ENCODE measurements at regions not wholly inside any gene's neighbourhood (a gene's known extent, or its start where the extent isn't known, plus 50 kb on each side); places are given as distances from the start of the nearest gene placed in this dataset.

DNA sequence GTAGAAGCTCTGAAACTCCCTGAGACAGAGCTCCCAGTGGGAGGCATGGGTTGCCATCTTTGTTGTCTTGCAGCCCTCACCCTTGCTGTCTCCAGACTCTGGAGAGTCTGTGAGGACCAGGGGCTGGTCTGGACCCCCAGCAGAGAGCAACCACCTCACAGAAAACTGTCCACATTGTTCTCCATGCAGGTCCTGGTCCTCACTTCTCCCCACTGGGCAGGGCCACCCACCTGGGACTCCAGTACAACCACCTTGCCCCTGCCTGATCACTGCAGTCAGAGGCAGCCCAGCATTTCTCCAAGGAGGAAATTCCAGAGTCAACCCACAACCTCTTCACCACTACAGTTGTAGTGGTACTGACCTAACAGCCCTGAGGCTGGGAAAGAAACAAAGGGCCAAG, 285.6 kb upstream of the RPS23 start:
- TF ChIP-seq, protein P1, sequence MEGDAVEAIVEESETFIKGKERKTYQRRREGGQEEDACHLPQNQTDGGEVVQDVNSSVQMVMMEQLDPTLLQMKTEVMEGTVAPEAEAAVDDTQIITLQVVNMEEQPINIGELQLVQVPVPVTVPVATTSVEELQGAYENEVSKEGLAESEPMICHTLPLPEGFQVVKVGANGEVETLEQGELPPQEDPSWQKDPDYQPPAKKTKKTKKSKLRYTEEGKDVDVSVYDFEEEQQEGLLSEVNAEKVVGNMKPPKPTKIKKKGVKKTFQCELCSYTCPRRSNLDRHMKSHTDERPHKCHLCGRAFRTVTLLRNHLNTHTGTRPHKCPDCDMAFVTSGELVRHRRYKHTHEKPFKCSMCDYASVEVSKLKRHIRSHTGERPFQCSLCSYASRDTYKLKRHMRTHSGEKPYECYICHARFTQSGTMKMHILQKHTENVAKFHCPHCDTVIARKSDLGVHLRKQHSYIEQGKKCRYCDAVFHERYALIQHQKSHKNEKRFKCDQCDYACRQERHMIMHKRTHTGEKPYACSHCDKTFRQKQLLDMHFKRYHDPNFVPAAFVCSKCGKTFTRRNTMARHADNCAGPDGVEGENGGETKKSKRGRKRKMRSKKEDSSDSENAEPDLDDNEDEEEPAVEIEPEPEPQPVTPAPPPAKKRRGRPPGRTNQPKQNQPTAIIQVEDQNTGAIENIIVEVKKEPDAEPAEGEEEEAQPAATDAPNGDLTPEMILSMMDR (IDR thresholded peaks at IDR 0.05) = no peak
- no peak for TF ChIP-seq POLR2A (IDR thresholded peaks at IDR 0.05)
